ENCODE measurements at regions not wholly inside any gene's neighbourhood (a gene's known extent, or its start where the extent isn't known, plus 50 kb on each side); places are given as distances from the start of the nearest gene placed in this dataset.

DNA sequence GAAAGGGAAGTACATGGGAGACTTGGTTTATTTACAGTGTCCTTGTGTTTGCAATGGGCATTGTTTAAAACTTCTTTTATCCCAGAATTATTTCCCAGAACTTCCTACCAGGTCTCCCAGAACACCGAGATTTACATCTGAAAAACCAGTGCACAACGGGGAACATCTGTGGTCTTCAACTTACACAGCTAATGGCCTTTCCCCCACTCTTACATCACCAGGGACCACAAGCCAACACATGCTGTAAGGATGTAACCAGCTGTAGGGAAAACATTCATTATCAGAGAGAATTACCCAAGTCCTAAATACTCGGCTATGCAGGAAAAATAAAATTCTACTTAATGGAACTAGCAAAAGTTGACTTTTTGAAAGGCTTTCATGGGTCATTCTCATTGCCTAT is 267.6 kb downstream of the DUSP6 start:
- peaks cover 7% of the 10 kb centered on the region for H3K4me1 ChIP-seq (ENCODE audit: control insufficient read depth, insufficient read depth, low read length)
- WGBS, 2 experiments (ENCODE audit: insufficient coverage in 1 of 2, insufficient read length in 1 of 2) = 86 to 91% methylated on average over 1 to 3 of the region's 3 CpGs

DNA sequence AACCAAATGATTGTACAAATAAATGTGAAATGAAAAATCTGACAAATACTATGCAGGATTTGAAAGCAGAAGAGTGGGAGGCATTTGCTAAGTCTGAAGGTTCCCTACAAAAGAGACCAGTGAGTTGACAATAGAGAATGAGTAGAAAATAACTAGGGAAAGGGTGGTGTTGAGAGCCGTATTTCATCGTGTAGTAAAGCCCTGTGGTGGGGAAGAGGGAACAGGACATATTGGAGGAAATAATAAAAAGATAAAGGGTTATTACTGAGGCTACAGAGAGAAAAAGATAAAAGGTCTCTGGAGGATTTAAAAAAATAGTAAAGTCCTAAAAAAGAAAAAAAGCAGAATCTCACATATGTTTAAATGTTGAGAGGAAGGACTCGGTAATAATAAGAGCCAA is 268.8 kb downstream of the DUSP6 start:
- DNase-seq = no peak
- Mint-ChIP-seq H3K27ac (no peak overlapping the region), H3K36me3 (ENCODE audit: low read depth) (no peaks in the 10 kb centered on the region), H3K27me3 (ENCODE audit: insufficient read depth) (no peaks in the 10 kb centered on the region), H3K4me3 (no peak overlapping the region), H3K9me3 (no peaks in the 10 kb centered on the region), H3K4me1 (peaks cover 50% of the 10 kb centered on the region)
- H3K36me3 ChIP-seq (ENCODE audit: control insufficient read depth, insufficient read depth, low read length) = no peaks in the 10 kb centered on the region
- H3K9ac ChIP-seq (ENCODE audit: extremely low read depth, low read length, poor library complexity, severe bottlenecking) = no peak overlapping the region
- TF ChIP-seq, protein P1, sequence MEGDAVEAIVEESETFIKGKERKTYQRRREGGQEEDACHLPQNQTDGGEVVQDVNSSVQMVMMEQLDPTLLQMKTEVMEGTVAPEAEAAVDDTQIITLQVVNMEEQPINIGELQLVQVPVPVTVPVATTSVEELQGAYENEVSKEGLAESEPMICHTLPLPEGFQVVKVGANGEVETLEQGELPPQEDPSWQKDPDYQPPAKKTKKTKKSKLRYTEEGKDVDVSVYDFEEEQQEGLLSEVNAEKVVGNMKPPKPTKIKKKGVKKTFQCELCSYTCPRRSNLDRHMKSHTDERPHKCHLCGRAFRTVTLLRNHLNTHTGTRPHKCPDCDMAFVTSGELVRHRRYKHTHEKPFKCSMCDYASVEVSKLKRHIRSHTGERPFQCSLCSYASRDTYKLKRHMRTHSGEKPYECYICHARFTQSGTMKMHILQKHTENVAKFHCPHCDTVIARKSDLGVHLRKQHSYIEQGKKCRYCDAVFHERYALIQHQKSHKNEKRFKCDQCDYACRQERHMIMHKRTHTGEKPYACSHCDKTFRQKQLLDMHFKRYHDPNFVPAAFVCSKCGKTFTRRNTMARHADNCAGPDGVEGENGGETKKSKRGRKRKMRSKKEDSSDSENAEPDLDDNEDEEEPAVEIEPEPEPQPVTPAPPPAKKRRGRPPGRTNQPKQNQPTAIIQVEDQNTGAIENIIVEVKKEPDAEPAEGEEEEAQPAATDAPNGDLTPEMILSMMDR (conservative IDR thresholded peaks at IDR 0.05) = no peak
- H3K4me3 ChIP-seq (ENCODE audit: low read length) = no peak overlapping the region
- peaks cover 7% of the 10 kb centered on the region for H3K4me1 ChIP-seq (ENCODE audit: control insufficient read depth, insufficient read depth, low read length)
- no peak overlapping the region for H3K27ac ChIP-seq (ENCODE audit: low read depth, low read length)
- H3K9me3 ChIP-seq (ENCODE audit: control insufficient read depth, low read length) = peaks cover 5% of the 10 kb centered on the region
- 80 to 95% methylated on average over 2 of the region's 3 CpGs for WGBS, 2 experiments (ENCODE audit: insufficient coverage in 1 of 2, insufficient read length in 1 of 2)
- H3K27me3 ChIP-seq (ENCODE audit: control insufficient read depth, insufficient read depth, low read length, poor library complexity, severe bottlenecking) = no peaks in the 10 kb centered on the region

More for the DNA sequence above, 267.6 kb downstream of the DUSP6 start:
- Histone ChIP-seq H3K27ac (ENCODE audit: low read depth, low read length) (no peak overlapping the region), H3K27me3 (ENCODE audit: control insufficient read depth, insufficient read depth, low read length, poor library complexity, severe bottlenecking) (no peaks in the 10 kb centered on the region), H3K4me3 (ENCODE audit: low read length) (no peak overlapping the region), H3K9ac (ENCODE audit: extremely low read depth, low read length, poor library complexity, severe bottlenecking) (no peak overlapping the region), H3K9me3 (ENCODE audit: control insufficient read depth, low read length) (peaks cover 12% of the 10 kb centered on the region), H3K36me3 (ENCODE audit: control insufficient read depth, insufficient read depth, low read length) (no peaks in the 10 kb centered on the region)
- peaks cover 50% of the 10 kb centered on the region for H3K4me1 Mint-ChIP-seq
- no peak for DNase-seq
- H3K9me3 Mint-ChIP-seq = peaks cover 3% of the 10 kb centered on the region
- TF ChIP-seq, protein P1 (conservative IDR thresholded peaks at IDR 0.05) = no peak
- no peaks in the 10 kb centered on the region for H3K36me3 Mint-ChIP-seq (ENCODE audit: low read depth)
- H3K27ac Mint-ChIP-seq = no peak overlapping the region
- no peak overlapping the region for H3K4me3 Mint-ChIP-seq
- no peaks in the 10 kb centered on the region for H3K27me3 Mint-ChIP-seq (ENCODE audit: insufficient read depth)

DNA sequence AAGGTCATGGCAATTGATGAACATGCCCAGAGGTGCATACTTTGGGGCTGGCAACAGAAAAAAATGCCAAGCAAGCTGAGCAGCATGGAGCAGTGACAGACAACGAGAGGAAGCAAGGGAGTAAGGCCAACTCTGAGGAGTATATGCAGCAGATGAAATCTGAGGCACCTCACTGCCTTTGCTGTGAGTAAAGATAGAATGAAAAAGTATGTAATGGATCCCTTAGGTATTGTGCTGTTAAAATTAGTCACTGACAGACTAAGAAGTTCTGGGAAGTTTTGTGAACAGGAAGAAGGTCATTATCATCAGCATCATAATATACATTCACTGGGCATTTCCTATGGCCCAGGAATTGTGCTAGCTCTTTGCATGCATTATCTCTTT is 269.9 kb downstream of the DUSP6 start:
- Histone ChIP-seq H3K27ac (ENCODE audit: low read depth, low read length) (no peak overlapping the region), H3K27me3 (ENCODE audit: control insufficient read depth, insufficient read depth, low read length, poor library complexity, severe bottlenecking) (no peaks in the 10 kb centered on the region), H3K4me1 (ENCODE audit: control insufficient read depth, insufficient read depth, low read length) (peaks cover 7% of the 10 kb centered on the region), H3K9ac (ENCODE audit: extremely low read depth, low read length, poor library complexity, severe bottlenecking) (no peak overlapping the region), H3K4me3 (ENCODE audit: low read length) (no peak overlapping the region), H3K9me3 (ENCODE audit: control insufficient read depth, low read length) (peaks cover 5% of the 10 kb centered on the region), H3K36me3 (ENCODE audit: control insufficient read depth, insufficient read depth, low read length) (no peaks in the 10 kb centered on the region)
- 75 to 87% methylated on average over 1 of the region's 1 CpG for WGBS, 2 experiments (ENCODE audit: insufficient coverage in 1 of 2, insufficient read length in 1 of 2)
- Mint-ChIP-seq H3K9me3 (no peaks in the 10 kb centered on the region), H3K27ac (no peak overlapping the region), H3K36me3 (ENCODE audit: low read depth) (no peaks in the 10 kb centered on the region), H3K4me1 (peaks cover 40% of the 10 kb centered on the region), H3K4me3 (no peak overlapping the region), H3K27me3 (ENCODE audit: insufficient read depth) (no peaks in the 10 kb centered on the region)
- DNase-seq = no peak
- TF ChIP-seq, protein P1 (conservative IDR thresholded peaks at IDR 0.05) = no peak
